B cell (primary cell): ENCODE measurements at regions not wholly inside any gene's neighbourhood (a gene's known extent, or its start where the extent isn't known, plus 50 kb on each side); places are given as distances from the start of the nearest gene placed in this dataset.

Source experiments
- ATAC-seq: fragments of 200-7000 bp; cut with Tn5 transposase; one replicate; pipeline ENCODE4 v1.10.0; 2021; ENCODE audit warnings: low read depth, mild to moderate bottlenecking, moderate number of reproducible peaks, moderate library complexity
- CTCF ChIA-PET: fragments of 350-600 bp; sonication (Branson Sonifier 250); formaldehyde crosslinking; loops from one replicate; lab custom pipeline; 2021; ENCODE audit warnings: antibody characterized with exemption, inconsistent platforms; lab: Charles Lee
- POLR2A ChIA-PET: fragments of 350-600 bp; sonication (Branson Sonifier 250); formaldehyde crosslinking; loops from one replicate; lab custom pipeline; 2021; ENCODE audit warnings: antibody characterized with exemption; lab: Charles Lee
- DNase-seq: peaks from one replicate; pipeline ENCODE4 v3.0.0; 2013
- H2AFZ ChIP-seq: 2 replicates; pipeline ENCODE4 v1.6.1; 2012; ENCODE audit warnings: mild to moderate bottlenecking, low read depth, low read length; ENCODE audit not compliant: insufficient read depth, poor library complexity, severe bottlenecking
- H3K27ac ChIP-seq, 2 donors: 1 replicate in 1 of 2; 2 replicates in 1 of 2; pipeline ENCODE4 v1.5.1; 2012 to 2013; ENCODE audit warnings: low read length in 2 of 2, mild to moderate bottlenecking in 2 of 2, moderate library complexity in 1 of 2
- H3K27me3 ChIP-seq, 4 experiments: fragments of 200-600 bp in 1 of 4; sonication (generic) in 1 of 4; replicated peaks in 1 of 4; 1 replicate in 2 of 4; 2 replicates in 2 of 4; pipeline versions ENCODE4 v1.6.1 to v1.7.0; 2013 to 2016; ENCODE audit warnings: low read length in 3 of 4, mild to moderate bottlenecking in 2 of 4, mixed read lengths in 1 of 4, moderate library complexity in 1 of 4; ENCODE audit not compliant: insufficient read depth in 4 of 4, control insufficient read depth in 3 of 4; ENCODE audit errors: control extremely low read depth in 1 of 4
- H3K36me3 ChIP-seq, 2 experiments: replicated peaks in 1 of 2; 1 replicate in 1 of 2; 2 replicates in 1 of 2; pipeline versions ENCODE4 v1.6.1 to v1.7.1; 2013; ENCODE audit warnings: low read length in 1 of 2; ENCODE audit not compliant: insufficient read depth in 2 of 2, control insufficient read depth in 1 of 2; ENCODE audit errors: control extremely low read depth in 1 of 2, extremely low read depth in 1 of 2
- H3K4me1 ChIP-seq, 2 donors: fragments of 200-600 bp in 1 of 2; sonication (generic) in 1 of 2; 1 replicate in 1 of 2; 2 replicates in 1 of 2; pipeline versions ENCODE4 v1.5.1 to v1.6.1; 2013 to 2017; ENCODE audit warnings: low read length in 2 of 2; ENCODE audit not compliant: control insufficient read depth in 2 of 2, insufficient read depth in 2 of 2
- H3K4me2 ChIP-seq: replicated peaks from 2 replicates; pipeline ENCODE3; 2012; ENCODE audit warnings: mild to moderate bottlenecking, low read depth, low read length; ENCODE audit not compliant: poor library complexity, severe bottlenecking
- H3K4me3 ChIP-seq, 5 experiments: fragments of 200-600 bp in 1 of 5; sonication (generic) in 1 of 5; 1 replicate in 3 of 5; 2 replicates in 2 of 5; pipeline versions ENCODE4 v1.5.1 to v1.7.0; 2011 to 2016; ENCODE audit warnings: low read length in 4 of 5, mild to moderate bottlenecking in 4 of 5, low read depth in 2 of 5, control low read depth in 1 of 5, moderate library complexity in 1 of 5; ENCODE audit not compliant: insufficient read depth in 1 of 5; ENCODE audit errors: control extremely low read depth in 1 of 5, extremely low read depth in 1 of 5
- H3K79me2 ChIP-seq: fragments of 200-600 bp; sonication (generic); one replicate; pipeline ENCODE4 v1.6.0; 2016; ENCODE audit warnings: low read length; ENCODE audit not compliant: control insufficient read depth, insufficient read depth
- H3K9ac ChIP-seq: fragments of 200-600 bp; sonication (generic); 2 replicates; pipeline ENCODE4 v1.6.1; 2017; ENCODE audit warnings: mild to moderate bottlenecking, low read length, moderate library complexity
- H3K9me3 ChIP-seq, 3 donors: one replicate each; pipeline versions ENCODE4 v1.6.1 to v1.7.1; 2013; ENCODE audit warnings: low read length in 2 of 3; ENCODE audit not compliant: control insufficient read depth in 2 of 3, insufficient read depth in 1 of 3; ENCODE audit errors: control extremely low read depth in 1 of 3
- H4K20me1 ChIP-seq: 2 replicates; pipeline ENCODE4 v1.6.0; 2012; ENCODE audit warnings: mild to moderate bottlenecking, low read length; ENCODE audit not compliant: insufficient read depth, control insufficient read depth, poor library complexity, severe bottlenecking
- H3K27ac Mint-ChIP-seq: one replicate; pipeline ENCODE4 v1.8.0; 2021; ENCODE audit warnings: mixed read lengths
- H3K27me3 Mint-ChIP-seq: one replicate; pipeline ENCODE4 v1.8.0; 2021; ENCODE audit warnings: mixed read lengths
- H3K4me1 Mint-ChIP-seq: one replicate; pipeline ENCODE4 v1.8.0; 2021; ENCODE audit warnings: mixed read lengths
- H3K4me3 Mint-ChIP-seq: one replicate; pipeline ENCODE4 v1.8.0; 2021; ENCODE audit warnings: mixed read lengths
- H3K9me3 Mint-ChIP-seq: one replicate; pipeline ENCODE4 v1.8.0; 2022; ENCODE audit warnings: mixed read lengths; ENCODE audit not compliant: insufficient read depth
- CTCF ChIP-seq: fragments of 200-600 bp; IDR thresholded peaks from one replicate; pipeline ENCODE4 v1.8.0; 2022; ENCODE audit warnings: antibody characterized with exemption, mild to moderate bottlenecking
- EZH2 ChIP-seq: IDR thresholded peaks from 2 replicates; pipeline ENCODE4 v1.6.1; 2012; ENCODE audit warnings: borderline replicate concordance, low read depth, mild to moderate bottlenecking, moderate library complexity, low read length; ENCODE audit not compliant: insufficient read depth, poor library complexity, severe bottlenecking
- WGBS: methylation state at CpG from one replicate; pipeline ENCODE4 v1.1.5; 2013; ENCODE audit warnings: missing lambda C conversion rate; ENCODE audit not compliant: insufficient coverage; 5-methylcytosine and 5-hydroxymethylcytosine counted together
- intact Hi-C: fragments of 100-400 bp; cut with micrococcal nuclease; formaldehyde crosslinking; loops from one replicate; pipeline ENCODE4 v1.10.0; 2022

- Histone ChIP-seq H4K20me1 (no peaks in the 10 kb centered on the region), H3K9ac (no peak overlapping the region), H3K9me3 (peaks cover 0 to 4% (median 0%) of the 10 kb centered on the region in 3 donors), H3K4me1 (no peaks in the 10 kb centered on the region), H2AFZ (no peak overlapping the region), H3K36me3 (no peaks in the 10 kb centered on the region), H3K27me3 (no peaks in the 10 kb centered on the region), H3K4me3 (no peak overlapping the region), H3K4me2 (no peak overlapping the region), H3K27ac (no peak overlapping the region), H3K79me2 (no peaks in the 10 kb centered on the region)
- intact Hi-C loops = no loop called here
- TF ChIP-seq CTCF (no peak), EZH2 (no peak)
- DNase-seq (no peak), ATAC-seq (no peak)
- ChIA-PET POLR2A (no interaction called here), CTCF (no interaction called here)
- no peak overlapping the region for H3K27ac Mint-ChIP-seq
- H3K27me3 Mint-ChIP-seq = no peaks in the 10 kb centered on the region
- H3K9me3 Mint-ChIP-seq = peaks cover 5% of the 10 kb centered on the region
- no peaks in the 10 kb centered on the region for H3K4me1 Mint-ChIP-seq
- WGBS = 35% methylated on average over 2 of the region's 3 CpGs
- H3K4me3 Mint-ChIP-seq = no peak overlapping the region
Measured at GRCh38 chr2:76544901-76545300, 834.2 kb upstream of the GCFC2 start.

GRCh38 chr2:76517574-76517909, 806.8 kb upstream of the GCFC2 start:
- Histone ChIP-seq H2AFZ (no peak overlapping the region), H4K20me1 (no peaks in the 10 kb centered on the region), H3K4me1 (no peaks in the 10 kb centered on the region), H3K4me2 (no peak overlapping the region), H3K27ac (no peak overlapping the region), H3K36me3 (no peaks in the 10 kb centered on the region), H3K4me3 (no peak overlapping the region), H3K79me2 (no peaks in the 10 kb centered on the region), H3K9me3 (no peaks in the 10 kb centered on the region), H3K27me3 (no peaks in the 10 kb centered on the region), H3K9ac (no peak overlapping the region)
- Mint-ChIP-seq H3K27ac (no peak overlapping the region), H3K9me3 (peaks cover 2% of the 10 kb centered on the region), H3K4me3 (no peak overlapping the region), H3K27me3 (no peaks in the 10 kb centered on the region), H3K4me1 (no peaks in the 10 kb centered on the region)
- no peak for ATAC-seq
- 80% methylated on average over 2 of the region's 3 CpGs for WGBS
- intact Hi-C loops = no loop called here
- POLR2A ChIA-PET = no interaction called here
- TF ChIP-seq CTCF = no peak
- no peak for TF ChIP-seq EZH2
- DNase-seq = no peak
- CTCF ChIA-PET = no interaction called here
